Loucy (cell line): ENCODE measurements at regions not wholly inside any gene's neighbourhood (a gene's known extent, or its start where the extent isn't known, plus 50 kb on each side); places are given as distances from the start of the nearest gene placed in this dataset.

Experiments used
- H2AFZ ChIP-seq: fragments of 200-600 bp; sonication (generic); 2 replicates; pipeline ENCODE4 v1.6.0; 2016; ENCODE audit warnings: antibody characterized with exemption, mild to moderate bottlenecking, low read length, moderate library complexity
- H3F3A ChIP-seq: fragments of 200-600 bp; 2 replicates; pipeline ENCODE4 v1.6.0; 2016; ENCODE audit warnings: antibody characterized with exemption, low read depth, mild to moderate bottlenecking
- H3K27me3 ChIP-seq: fragments of 200-600 bp; sonication (generic); 2 replicates; pipeline ENCODE4 v1.6.1; 2014; ENCODE audit warnings: low read length, mild to moderate bottlenecking; ENCODE audit not compliant: insufficient read depth, poor library complexity, severe bottlenecking
- H3K36me3 ChIP-seq: fragments of 200-600 bp; sonication (generic); 2 replicates; pipeline ENCODE4 v1.6.1; 2016; ENCODE audit warnings: low read length; ENCODE audit not compliant: insufficient read depth
- H3K4me1 ChIP-seq: fragments of 200-600 bp; sonication (generic); 2 replicates; pipeline ENCODE4 v1.5.1; 2014; ENCODE audit warnings: low read length, mild to moderate bottlenecking; ENCODE audit not compliant: insufficient read depth, poor library complexity, severe bottlenecking
- H3K4me2 ChIP-seq: fragments of 200-600 bp; sonication (generic); 2 replicates; pipeline ENCODE4 v1.6.0; 2014; ENCODE audit warnings: antibody characterized with exemption, low read length, low read depth, mild to moderate bottlenecking; ENCODE audit not compliant: poor library complexity, severe bottlenecking
- H3K4me3 ChIP-seq: fragments of 200-600 bp; sonication (generic); 2 replicates; pipeline ENCODE4 v1.5.1; 2014; ENCODE audit warnings: low read length, mild to moderate bottlenecking, mixed read lengths; ENCODE audit not compliant: poor library complexity, severe bottlenecking
- H3K79me2 ChIP-seq: fragments of 200-600 bp; sonication (generic); 2 replicates; pipeline ENCODE4 v1.6.1; 2014; ENCODE audit warnings: low read length; ENCODE audit not compliant: insufficient read depth
- H3K9ac ChIP-seq: fragments of 200-600 bp; sonication (generic); 2 replicates; pipeline ENCODE4 v1.6.0; 2014; ENCODE audit warnings: mild to moderate bottlenecking, low read depth, low read length, moderate library complexity; ENCODE audit not compliant: poor library complexity, severe bottlenecking
- H3K9me2 ChIP-seq: fragments of 200-600 bp; sonication (generic); replicated peaks from 2 replicates; pipeline ENCODE4 v1.6.1; 2016; ENCODE audit warnings: low read depth, low read length, mixed read lengths
- H3K9me3 ChIP-seq: fragments of 200-600 bp; sonication (generic); 2 replicates; pipeline ENCODE4 v1.6.1; 2014; ENCODE audit warnings: mild to moderate bottlenecking, antibody characterized with exemption, low read length, low read depth; ENCODE audit not compliant: insufficient read depth
- H4K20me1 ChIP-seq: fragments of 200-600 bp; sonication (generic); 2 replicates; pipeline ENCODE4 v1.6.0; 2014; ENCODE audit warnings: antibody characterized with exemption, low read length, mild to moderate bottlenecking; ENCODE audit not compliant: insufficient read depth, poor library complexity, severe bottlenecking
- EZH2phosphoT487 ChIP-seq: fragments of 200-600 bp; IDR thresholded peaks from 2 replicates; pipeline ENCODE4 v1.6.1; 2018; ENCODE audit warnings: antibody characterized with exemption, mild to moderate bottlenecking, moderate library complexity, borderline replicate concordance
- TF ChIP-seq, protein P1 (sequence below): fragments of 200-600 bp; sonication (generic); conservative IDR thresholded peaks from 2 replicates; pipeline ENCODE4 v1.5.1; 2014; ENCODE audit warnings: mild to moderate bottlenecking, antibody characterized with exemption, low read length

- Histone ChIP-seq H3K4me1 (no peaks in the 10 kb centered on the region), H3K27me3 (no peaks in the 10 kb centered on the region), H3K79me2 (no peaks in the 10 kb centered on the region), H3K36me3 (no peaks in the 10 kb centered on the region), H3K9ac (no peak overlapping the region), H3K9me2 (no peaks in the 10 kb centered on the region), H3F3A (no peaks in the 10 kb centered on the region), H2AFZ (no peak overlapping the region), H3K9me3 (no peaks in the 10 kb centered on the region), H4K20me1 (no peaks in the 10 kb centered on the region), H3K4me3 (no peak overlapping the region), H3K4me2 (no peak overlapping the region)
- no peak for TF ChIP-seq EZH2phosphoT487
- TF ChIP-seq, protein P1, sequence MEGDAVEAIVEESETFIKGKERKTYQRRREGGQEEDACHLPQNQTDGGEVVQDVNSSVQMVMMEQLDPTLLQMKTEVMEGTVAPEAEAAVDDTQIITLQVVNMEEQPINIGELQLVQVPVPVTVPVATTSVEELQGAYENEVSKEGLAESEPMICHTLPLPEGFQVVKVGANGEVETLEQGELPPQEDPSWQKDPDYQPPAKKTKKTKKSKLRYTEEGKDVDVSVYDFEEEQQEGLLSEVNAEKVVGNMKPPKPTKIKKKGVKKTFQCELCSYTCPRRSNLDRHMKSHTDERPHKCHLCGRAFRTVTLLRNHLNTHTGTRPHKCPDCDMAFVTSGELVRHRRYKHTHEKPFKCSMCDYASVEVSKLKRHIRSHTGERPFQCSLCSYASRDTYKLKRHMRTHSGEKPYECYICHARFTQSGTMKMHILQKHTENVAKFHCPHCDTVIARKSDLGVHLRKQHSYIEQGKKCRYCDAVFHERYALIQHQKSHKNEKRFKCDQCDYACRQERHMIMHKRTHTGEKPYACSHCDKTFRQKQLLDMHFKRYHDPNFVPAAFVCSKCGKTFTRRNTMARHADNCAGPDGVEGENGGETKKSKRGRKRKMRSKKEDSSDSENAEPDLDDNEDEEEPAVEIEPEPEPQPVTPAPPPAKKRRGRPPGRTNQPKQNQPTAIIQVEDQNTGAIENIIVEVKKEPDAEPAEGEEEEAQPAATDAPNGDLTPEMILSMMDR: no peak
These were observed 787.2 kb downstream of the TSN start for GRCh38 chr2:122542646-122543045.

GRCh38 chr2:122543815-122544214, 788.4 kb downstream of the TSN start:
- no peaks in the 10 kb centered on the region for H3K36me3 ChIP-seq
- no peaks in the 10 kb centered on the region for H3K79me2 ChIP-seq
- H3K9me3 ChIP-seq: no peaks in the 10 kb centered on the region
- H3K9ac ChIP-seq: no peak overlapping the region
- no peaks in the 10 kb centered on the region for H3K9me2 ChIP-seq
- no peaks in the 10 kb centered on the region for H3K27me3 ChIP-seq
- H3K4me1 ChIP-seq: no peaks in the 10 kb centered on the region
- no peak overlapping the region for H3K4me3 ChIP-seq
- H3F3A ChIP-seq: no peaks in the 10 kb centered on the region
- no peak overlapping the region for H2AFZ ChIP-seq
- no peak overlapping the region for H3K4me2 ChIP-seq
- TF ChIP-seq EZH2phosphoT487: no peak
- TF ChIP-seq, protein P1: no peak
- H4K20me1 ChIP-seq: no peaks in the 10 kb centered on the region

- Histone ChIP-seq H2AFZ (no peak overlapping the region), H3K4me1 (no peaks in the 10 kb centered on the region), H3K27me3 (no peaks in the 10 kb centered on the region), H3K9me3 (no peaks in the 10 kb centered on the region), H3K9me2 (no peaks in the 10 kb centered on the region), H3K79me2 (no peaks in the 10 kb centered on the region), H4K20me1 (no peaks in the 10 kb centered on the region), H3F3A (no peaks in the 10 kb centered on the region), H3K4me3 (no peak overlapping the region), H3K9ac (no peak overlapping the region), H3K4me2 (no peak overlapping the region), H3K36me3 (no peaks in the 10 kb centered on the region)
- TF ChIP-seq EZH2phosphoT487: no peak
- TF ChIP-seq, protein P1: no peak
These were observed 790.4 kb downstream of the TSN start for GRCh38 chr2:122545821-122546220.
